SU-DHL-6 (cell line): ENCODE measurements at regions not wholly inside any gene's neighbourhood (a gene's known extent, or its start where the extent isn't known, plus 50 kb on each side); places are given as distances from the start of the nearest gene placed in this dataset.

Experiments used
- CTCF ChIP-seq: fragments of 200-600 bp; sonication (generic); IDR thresholded peaks from one replicate; pipeline ENCODE4 v1.5.1; 2017; ENCODE audit warnings: antibody characterized with exemption, mild to moderate bottlenecking, low read length, moderate library complexity; ENCODE audit not compliant: insufficient read depth, poor library complexity, severe bottlenecking
- EZH2phosphoT487 ChIP-seq: fragments of 200-600 bp; sonication (generic), shearing (Covaris generic); conservative IDR thresholded peaks from 2 replicates; pipeline ENCODE4 v1.6.1; 2018; ENCODE audit warnings: mild to moderate bottlenecking, antibody characterized with exemption, low read length, moderate library complexity, mixed read lengths

- TF ChIP-seq CTCF (peak; percentile 72), EZH2phosphoT487 (no peak)
Measured at GRCh38 chr1:101520302-101520701, 283.5 kb downstream of the S1PR1 start.
